ENCODE measurements at regions not wholly inside any gene's neighbourhood (a gene's known extent, or its start where the extent isn't known, plus 50 kb on each side); places are given as distances from the start of the nearest gene placed in this dataset.

GRCh38 chr4:63898961-63899360 is 510.3 kb downstream of the TECRL start:
- H3K27me3 ChIP-seq = no peaks in the 10 kb centered on the region
- TF ChIP-seq POLR2AphosphoS5 (IDR thresholded peaks at IDR 0.05) (no peak), CTCF (IDR thresholded peaks at IDR 0.05) (no peak), POLR2A (IDR thresholded peaks at IDR 0.05) (no peak)

GRCh38 chr4:63894161-63894560 is 515.1 kb downstream of the TECRL start:
- H3K9me3 ChIP-seq = no peaks in the 10 kb centered on the region
- intact Hi-C loops (cut with DNase I; ENCODE audit: low total_unique reads) = no loop called here
- H3K36me3 ChIP-seq = no peaks in the 10 kb centered on the region
- no peak overlapping the region for H3K4me3 ChIP-seq
- TF ChIP-seq POLR2AphosphoS5 (IDR thresholded peaks at IDR 0.05) = no peak
- no peak for TF ChIP-seq POLR2A (IDR thresholded peaks at IDR 0.05)
- no peak for TF ChIP-seq CTCF (IDR thresholded peaks at IDR 0.05)
- H3K4me1 ChIP-seq = no peaks in the 10 kb centered on the region
- no peak for DNase-seq (ENCODE audit: low spot score in 2 of 2)
- H3K27me3 ChIP-seq = no peaks in the 10 kb centered on the region
- no peak overlapping the region for H3K27ac ChIP-seq

More at GRCh38 chr4:63898961-63899360, 510.3 kb downstream of the TECRL start:
- intact Hi-C loops (cut with DNase I; ENCODE audit: low total_unique reads) = no loop called here
- H3K9me3 ChIP-seq = no peaks in the 10 kb centered on the region
- no peak overlapping the region for H3K4me3 ChIP-seq
- DNase-seq (ENCODE audit: low spot score in 2 of 2) = no peak
- no peaks in the 10 kb centered on the region for H3K4me1 ChIP-seq
- H3K27ac ChIP-seq = no peak overlapping the region
- no peaks in the 10 kb centered on the region for H3K36me3 ChIP-seq

GRCh38 chr4:63869370-63869769 is 539.9 kb downstream of the TECRL start:
- no peak for TF ChIP-seq CTCF (IDR thresholded peaks at IDR 0.05)
- TF ChIP-seq POLR2AphosphoS5 (IDR thresholded peaks at IDR 0.05) = no peak
- no peak for TF ChIP-seq POLR2A (IDR thresholded peaks at IDR 0.05)
- Histone ChIP-seq H3K27ac (no peak overlapping the region), H3K4me1 (no peaks in the 10 kb centered on the region), H3K9me3 (no peaks in the 10 kb centered on the region), H3K36me3 (no peaks in the 10 kb centered on the region), H3K27me3 (no peaks in the 10 kb centered on the region), H3K4me3 (no peak overlapping the region)
- intact Hi-C loops (cut with DNase I; ENCODE audit: low total_unique reads) = no loop called here
- DNase-seq (ENCODE audit: low spot score in 2 of 2) = no peak

GRCh38 chr4:63851496-63851895 is 557.8 kb downstream of the TECRL start:
- no peak for DNase-seq (ENCODE audit: low spot score in 2 of 2)
- H3K27ac ChIP-seq = no peak overlapping the region
- H3K9me3 ChIP-seq = no peaks in the 10 kb centered on the region
- no peaks in the 10 kb centered on the region for H3K27me3 ChIP-seq
- TF ChIP-seq POLR2AphosphoS5 (IDR thresholded peaks at IDR 0.05) (no peak), POLR2A (IDR thresholded peaks at IDR 0.05) (no peak), CTCF (IDR thresholded peaks at IDR 0.05) (no peak)
- intact Hi-C loops (cut with DNase I; ENCODE audit: low total_unique reads) = no loop called here
- H3K4me3 ChIP-seq = no peak overlapping the region
- no peaks in the 10 kb centered on the region for H3K36me3 ChIP-seq
- H3K4me1 ChIP-seq = no peaks in the 10 kb centered on the region

- intact Hi-C loops (cut with DNase I; ENCODE audit: low total_unique reads) = no loop called here
- Histone ChIP-seq H3K4me3 (no peak overlapping the region), H3K4me1 (no peaks in the 10 kb centered on the region), H3K9me3 (no peaks in the 10 kb centered on the region), H3K27ac (no peak overlapping the region), H3K36me3 (no peaks in the 10 kb centered on the region), H3K27me3 (no peaks in the 10 kb centered on the region)
- DNase-seq (ENCODE audit: low spot score in 2 of 2) = no peak
- TF ChIP-seq POLR2AphosphoS5 (IDR thresholded peaks at IDR 0.05) (no peak), CTCF (IDR thresholded peaks at IDR 0.05) (no peak), POLR2A (IDR thresholded peaks at IDR 0.05) (no peak)
Observed at GRCh38 chr4:63841266-63841665, 568.0 kb downstream of the TECRL start.
